Loucy (cell line): ENCODE measurements at regions not wholly inside any gene's neighbourhood (a gene's known extent, or its start where the extent isn't known, plus 50 kb on each side); places are given as distances from the start of the nearest gene placed in this dataset.

ENCODE experiments used
- H2AFZ ChIP-seq: fragments of 200-600 bp; sonication (generic); 2 replicates; pipeline ENCODE4 v1.6.0; 2016; ENCODE audit warnings: antibody characterized with exemption, mild to moderate bottlenecking, low read length, moderate library complexity
- H3F3A ChIP-seq: fragments of 200-600 bp; 2 replicates; pipeline ENCODE4 v1.6.0; 2016; ENCODE audit warnings: antibody characterized with exemption, low read depth, mild to moderate bottlenecking
- H3K27me3 ChIP-seq: fragments of 200-600 bp; sonication (generic); 2 replicates; pipeline ENCODE4 v1.6.1; 2014; ENCODE audit warnings: low read length, mild to moderate bottlenecking; ENCODE audit not compliant: insufficient read depth, poor library complexity, severe bottlenecking
- H3K36me3 ChIP-seq: fragments of 200-600 bp; sonication (generic); 2 replicates; pipeline ENCODE4 v1.6.1; 2016; ENCODE audit warnings: low read length; ENCODE audit not compliant: insufficient read depth
- H3K4me1 ChIP-seq: fragments of 200-600 bp; sonication (generic); 2 replicates; pipeline ENCODE4 v1.5.1; 2014; ENCODE audit warnings: low read length, mild to moderate bottlenecking; ENCODE audit not compliant: insufficient read depth, poor library complexity, severe bottlenecking
- H3K4me2 ChIP-seq: fragments of 200-600 bp; sonication (generic); 2 replicates; pipeline ENCODE4 v1.6.0; 2014; ENCODE audit warnings: antibody characterized with exemption, low read length, low read depth, mild to moderate bottlenecking; ENCODE audit not compliant: poor library complexity, severe bottlenecking
- H3K4me3 ChIP-seq: fragments of 200-600 bp; sonication (generic); 2 replicates; pipeline ENCODE4 v1.5.1; 2014; ENCODE audit warnings: low read length, mild to moderate bottlenecking, mixed read lengths; ENCODE audit not compliant: poor library complexity, severe bottlenecking
- H3K79me2 ChIP-seq: fragments of 200-600 bp; sonication (generic); 2 replicates; pipeline ENCODE4 v1.6.1; 2014; ENCODE audit warnings: low read length; ENCODE audit not compliant: insufficient read depth
- H3K9ac ChIP-seq: fragments of 200-600 bp; sonication (generic); 2 replicates; pipeline ENCODE4 v1.6.0; 2014; ENCODE audit warnings: mild to moderate bottlenecking, low read depth, low read length, moderate library complexity; ENCODE audit not compliant: poor library complexity, severe bottlenecking
- H3K9me2 ChIP-seq: fragments of 200-600 bp; sonication (generic); replicated peaks from 2 replicates; pipeline ENCODE4 v1.6.1; 2016; ENCODE audit warnings: low read depth, low read length, mixed read lengths
- H3K9me3 ChIP-seq: fragments of 200-600 bp; sonication (generic); 2 replicates; pipeline ENCODE4 v1.6.1; 2014; ENCODE audit warnings: mild to moderate bottlenecking, antibody characterized with exemption, low read length, low read depth; ENCODE audit not compliant: insufficient read depth
- H4K20me1 ChIP-seq: fragments of 200-600 bp; sonication (generic); 2 replicates; pipeline ENCODE4 v1.6.0; 2014; ENCODE audit warnings: antibody characterized with exemption, low read length, mild to moderate bottlenecking; ENCODE audit not compliant: insufficient read depth, poor library complexity, severe bottlenecking
- CTCF ChIP-seq: fragments of 200-600 bp; sonication (generic); conservative IDR thresholded peaks from 2 replicates; pipeline ENCODE4 v1.5.1; 2014; ENCODE audit warnings: mild to moderate bottlenecking, antibody characterized with exemption, low read length
- EZH2phosphoT487 ChIP-seq: fragments of 200-600 bp; IDR thresholded peaks from 2 replicates; pipeline ENCODE4 v1.6.1; 2018; ENCODE audit warnings: antibody characterized with exemption, mild to moderate bottlenecking, moderate library complexity, borderline replicate concordance

GRCh38 chr16:87062569-87063442 is 254.4 kb downstream of the C16orf95 start:
- Histone ChIP-seq H3K36me3 (no peaks in the 10 kb centered on the region), H3F3A (no peaks in the 10 kb centered on the region), H3K9me2 (no peaks in the 10 kb centered on the region), H4K20me1 (no peaks in the 10 kb centered on the region), H3K4me1 (peaks cover 5% of the 10 kb centered on the region), H3K4me3 (peak overlapping the region; percentile 71), H3K4me2 (peak overlapping the region; percentile 80), H2AFZ (peak overlapping the region; percentile 98), H3K27me3 (no peaks in the 10 kb centered on the region), H3K9ac (peak overlapping the region; percentile 39), H3K9me3 (no peaks in the 10 kb centered on the region), H3K79me2 (no peaks in the 10 kb centered on the region)
- TF ChIP-seq EZH2phosphoT487 = no peak
- peak; percentile 94 for TF ChIP-seq CTCF

- no peak overlapping the region for H2AFZ ChIP-seq
- no peaks in the 10 kb centered on the region for H3K9me2 ChIP-seq
- H3K4me3 ChIP-seq = no peak overlapping the region
- peaks cover 5% of the 10 kb centered on the region for H3K4me1 ChIP-seq
- no peaks in the 10 kb centered on the region for H3K79me2 ChIP-seq
- H3F3A ChIP-seq = no peaks in the 10 kb centered on the region
- H3K36me3 ChIP-seq = no peaks in the 10 kb centered on the region
- no peaks in the 10 kb centered on the region for H3K27me3 ChIP-seq
- TF ChIP-seq CTCF (no peak), EZH2phosphoT487 (no peak)
- H4K20me1 ChIP-seq = no peaks in the 10 kb centered on the region
- H3K4me2 ChIP-seq = no peak overlapping the region
- no peaks in the 10 kb centered on the region for H3K9me3 ChIP-seq
- no peak overlapping the region for H3K9ac ChIP-seq
Observed at GRCh38 chr16:87063543-87063942, 253.6 kb downstream of the C16orf95 start.

- no peaks in the 10 kb centered on the region for H3K79me2 ChIP-seq
- no peak overlapping the region for H3K9ac ChIP-seq
- H3K4me3 ChIP-seq = no peak overlapping the region
- TF ChIP-seq EZH2phosphoT487 (no peak), CTCF (no peak)
- peaks cover 5% of the 10 kb centered on the region for H3K4me1 ChIP-seq
- H3K36me3 ChIP-seq = no peaks in the 10 kb centered on the region
- no peaks in the 10 kb centered on the region for H3K27me3 ChIP-seq
- no peak overlapping the region for H3K4me2 ChIP-seq
- H3K9me2 ChIP-seq = no peaks in the 10 kb centered on the region
- no peak overlapping the region for H2AFZ ChIP-seq
- no peaks in the 10 kb centered on the region for H3F3A ChIP-seq
- H3K9me3 ChIP-seq = no peaks in the 10 kb centered on the region
- no peaks in the 10 kb centered on the region for H4K20me1 ChIP-seq
Observed at GRCh38 chr16:87064731-87065445, 252.3 kb downstream of the C16orf95 start.
